ENCODE measurements at regions not wholly inside any gene's neighbourhood (a gene's known extent, or its start where the extent isn't known, plus 50 kb on each side); places are given as distances from the start of the nearest gene placed in this dataset.
A peak's percentile ranks its signal among the peaks of the same experiment; 100 is the strongest.

GRCh38 chr5:124651663-124652513 is 94.6 kb downstream of the ZNF608 start (continued):
- TF ChIP-seq ZBTB11 (CRISPR knock-in tag; IDR thresholded peaks at IDR 0.05): peak in 1 of 3 experiments; percentile 78; a peak in 2 of 6 replicates
- TF ChIP-seq RBM39 (optimal IDR thresholded peaks at IDR 0.05; ENCODE audit: low read depth, low read length): no peak
- no peak for TF ChIP-seq MAFG (tag; conservative IDR thresholded peaks at IDR 0.05)
- TF ChIP-seq PRDM10 (IDR thresholded peaks at IDR 0.05; ENCODE audit: partially characterized antibody): peak; percentile 23
- TF ChIP-seq ZNF318 (IDR thresholded peaks at IDR 0.05; ENCODE audit: borderline replicate concordance in 1 of 2, low read depth in 1 of 2): peak in 1 of 2 experiments; percentile 56; a peak in 1 of 4 replicates
- TF ChIP-seq NFIC (IDR thresholded peaks at IDR 0.05): peak; percentile 91
- TF ChIP-seq NFYB (IDR thresholded peaks at IDR 0.05; ENCODE audit: extremely low read depth, insufficient read length): peak; percentile 88
- no peak for TF ChIP-seq ZNF436 (CRISPR knock-in tag; IDR thresholded peaks at IDR 0.05)
- no peak for TF ChIP-seq CEBPG (CRISPR knock-in tag; IDR thresholded peaks at IDR 0.05)
- no peak for TF ChIP-seq CEBPG (tag; conservative IDR thresholded peaks at IDR 0.05 in 1 of 2, IDR thresholded peaks at IDR 0.05 in 1 of 2)

All from K562 (cell line).